Natural killer cell (primary cell): ENCODE measurements at regions not wholly inside any gene's neighbourhood (a gene's known extent, or its start where the extent isn't known, plus 50 kb on each side); places are given as distances from the start of the nearest gene placed in this dataset.

Experiments
- ATAC-seq, 3 donors: fragments of 150-1000 bp in 2 of 3; fragments of 200-7000 bp in 1 of 3; cut with Tn5 transposase; 1 replicate in 1 of 3; 2 replicates in 2 of 3; pipeline ENCODE4 v1.10.0; 2021; ENCODE audit warnings: mild to moderate bottlenecking in 2 of 3, moderate library complexity in 2 of 3
- DNase-seq, 2 donors: peaks; one replicate each; pipeline versions ENCODE4 v3.0.0 to v3.0.0-alpha.2; 2013 to 2021; ENCODE audit warnings: mixed read lengths in 1 of 2
- H3K27ac ChIP-seq: one replicate; pipeline ENCODE4 v1.5.1; 2013; ENCODE audit warnings: mild to moderate bottlenecking, low read length
- H3K27me3 ChIP-seq: one replicate; pipeline ENCODE4 v1.6.1; 2013; ENCODE audit warnings: low read length; ENCODE audit not compliant: control insufficient read depth, insufficient read depth
- H3K36me3 ChIP-seq: one replicate; pipeline ENCODE4 v1.6.1; 2013; ENCODE audit warnings: low read length; ENCODE audit not compliant: control insufficient read depth, insufficient read depth
- H3K4me1 ChIP-seq: one replicate; pipeline ENCODE4 v1.6.1; 2013; ENCODE audit warnings: low read length; ENCODE audit not compliant: control insufficient read depth, insufficient read depth
- H3K4me3 ChIP-seq: one replicate; pipeline ENCODE4 v1.5.1; 2013; ENCODE audit warnings: low read length
- H3K9me3 ChIP-seq: one replicate; pipeline ENCODE4 v1.6.1; 2013; ENCODE audit warnings: low read length; ENCODE audit not compliant: control insufficient read depth, insufficient read depth
- H3K27ac Mint-ChIP-seq, 2 donors: one replicate each; pipeline ENCODE4 v1.8.0; 2022; ENCODE audit warnings: mild to moderate bottlenecking in 2 of 2, mixed read lengths in 2 of 2, moderate library complexity in 1 of 2
- H3K27me3 Mint-ChIP-seq, 2 donors: one replicate each; pipeline ENCODE4 v1.8.0; 2022; ENCODE audit warnings: low read depth in 2 of 2, mixed read lengths in 2 of 2
- H3K36me3 Mint-ChIP-seq: one replicate; pipeline ENCODE4 v1.8.0; 2022; ENCODE audit warnings: mixed read lengths
- H3K4me1 Mint-ChIP-seq, 2 donors: one replicate each; pipeline ENCODE4 v1.8.0; 2022; ENCODE audit warnings: mixed read lengths in 2 of 2
- H3K4me3 Mint-ChIP-seq: one replicate; pipeline ENCODE4 v1.8.0; 2022; ENCODE audit warnings: mild to moderate bottlenecking, moderate library complexity, mixed read lengths
- H3K9me3 Mint-ChIP-seq, 2 donors: one replicate each; pipeline ENCODE4 v1.8.0; 2022; ENCODE audit warnings: mixed read lengths in 2 of 2
- WGBS: methylation state at CpG from one replicate; pipeline ENCODE4 v1.1.7; 2013; ENCODE audit warnings: missing lambda C conversion rate; ENCODE audit not compliant: insufficient coverage; 5-methylcytosine and 5-hydroxymethylcytosine counted together
- intact Hi-C: fragments of 100-400 bp; cut with micrococcal nuclease; formaldehyde crosslinking; loops from one replicate; pipeline ENCODE4 v1.14.2; 2022
- TF ChIP-seq, protein P1 (sequence below): fragments of 200-600 bp; IDR thresholded peaks from one replicate; pipeline ENCODE4 v1.8.0; 2022; ENCODE audit warnings: antibody characterized with exemption

- no peak overlapping the region for H3K27ac ChIP-seq
- H3K4me1 Mint-ChIP-seq, result no peaks in the 10 kb centered on the region
- no peaks in the 10 kb centered on the region for H3K9me3 ChIP-seq
- peaks cover 5% of the 10 kb centered on the region for H3K27me3 ChIP-seq
- TF ChIP-seq, protein P1, sequence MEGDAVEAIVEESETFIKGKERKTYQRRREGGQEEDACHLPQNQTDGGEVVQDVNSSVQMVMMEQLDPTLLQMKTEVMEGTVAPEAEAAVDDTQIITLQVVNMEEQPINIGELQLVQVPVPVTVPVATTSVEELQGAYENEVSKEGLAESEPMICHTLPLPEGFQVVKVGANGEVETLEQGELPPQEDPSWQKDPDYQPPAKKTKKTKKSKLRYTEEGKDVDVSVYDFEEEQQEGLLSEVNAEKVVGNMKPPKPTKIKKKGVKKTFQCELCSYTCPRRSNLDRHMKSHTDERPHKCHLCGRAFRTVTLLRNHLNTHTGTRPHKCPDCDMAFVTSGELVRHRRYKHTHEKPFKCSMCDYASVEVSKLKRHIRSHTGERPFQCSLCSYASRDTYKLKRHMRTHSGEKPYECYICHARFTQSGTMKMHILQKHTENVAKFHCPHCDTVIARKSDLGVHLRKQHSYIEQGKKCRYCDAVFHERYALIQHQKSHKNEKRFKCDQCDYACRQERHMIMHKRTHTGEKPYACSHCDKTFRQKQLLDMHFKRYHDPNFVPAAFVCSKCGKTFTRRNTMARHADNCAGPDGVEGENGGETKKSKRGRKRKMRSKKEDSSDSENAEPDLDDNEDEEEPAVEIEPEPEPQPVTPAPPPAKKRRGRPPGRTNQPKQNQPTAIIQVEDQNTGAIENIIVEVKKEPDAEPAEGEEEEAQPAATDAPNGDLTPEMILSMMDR, result no peak
- no peaks in the 10 kb centered on the region for H3K36me3 Mint-ChIP-seq
- 84% methylated on average over 5 of the region's 5 CpGs for WGBS
- no peaks in the 10 kb centered on the region for H3K36me3 ChIP-seq
- no peak overlapping the region for H3K27ac Mint-ChIP-seq
- no peak overlapping the region for H3K4me3 Mint-ChIP-seq
- H3K27me3 Mint-ChIP-seq, result peaks cover 13 to 78% of the 10 kb centered on the region in 2 donors
- H3K4me3 ChIP-seq, result no peak overlapping the region
- intact Hi-C loops, result no loop called here
- H3K4me1 ChIP-seq, result no peaks in the 10 kb centered on the region
- H3K9me3 Mint-ChIP-seq, result no peaks in the 10 kb centered on the region
- ATAC-seq (no peak), DNase-seq (no peak)
Measured at GRCh38 chr14:51443195-51444018, 203.4 kb downstream of the TMX1 start.

DNA sequence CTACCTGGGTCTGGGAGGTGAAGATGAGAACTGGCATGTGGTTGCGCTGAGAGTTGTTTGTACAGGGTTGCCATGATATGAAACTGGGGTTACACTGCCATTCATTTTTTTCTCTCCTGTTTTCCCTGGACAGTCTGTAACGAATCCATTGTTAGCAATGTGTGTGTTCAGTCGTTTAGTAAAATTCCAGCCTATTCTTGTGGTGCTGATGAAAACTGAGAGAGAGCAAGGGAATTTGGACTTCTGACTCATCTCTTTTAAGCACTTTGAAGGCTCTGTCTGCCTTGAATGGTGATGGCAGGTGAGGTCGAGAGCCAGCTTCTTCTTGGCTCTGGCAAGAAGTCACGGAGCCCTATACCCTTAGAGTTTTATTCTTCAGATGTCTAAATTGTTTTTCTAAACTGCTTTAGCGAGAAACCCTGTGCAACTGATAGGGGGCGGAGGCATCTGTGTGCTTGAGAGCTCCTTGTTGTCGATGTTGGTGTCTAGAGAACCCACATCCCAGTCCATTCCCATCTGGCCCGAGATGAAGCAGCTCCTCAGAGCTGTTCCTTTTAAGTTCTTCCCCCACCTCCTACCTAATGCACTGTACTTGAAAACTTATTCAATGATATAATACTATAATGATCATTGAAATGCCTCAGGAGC is 204.4 kb downstream of the TMX1 start:
- H3K27me3 Mint-ChIP-seq, result peaks cover 13 to 74% of the 10 kb centered on the region in 2 donors
- intact Hi-C loops, result no loop called here

GRCh38 chr14:51445001-51445390 is 204.9 kb downstream of the TMX1 start:
- Mint-ChIP-seq H3K27me3 (peaks cover 11 to 68% of the 10 kb centered on the region in 2 donors), H3K36me3 (no peaks in the 10 kb centered on the region), H3K4me1 (no peaks in the 10 kb centered on the region), H3K4me3 (no peak overlapping the region), H3K27ac (no peak overlapping the region), H3K9me3 (no peaks in the 10 kb centered on the region)
- H3K4me1 ChIP-seq, result no peaks in the 10 kb centered on the region
- TF ChIP-seq, protein P1, result no peak
- no peak overlapping the region for H3K4me3 ChIP-seq
- no peak overlapping the region for H3K27ac ChIP-seq
- DNase-seq (no peak), ATAC-seq (no peak)
- H3K36me3 ChIP-seq, result no peaks in the 10 kb centered on the region
- intact Hi-C loops, result no loop called here
- no peaks in the 10 kb centered on the region for H3K9me3 ChIP-seq
- WGBS, result 82% methylated on average over 2 of the region's 3 CpGs
- peaks cover 5% of the 10 kb centered on the region for H3K27me3 ChIP-seq

More for the DNA sequence above, 204.4 kb downstream of the TMX1 start:
- H3K4me3 Mint-ChIP-seq, result no peak overlapping the region
- DNase-seq, result no peak
- Histone ChIP-seq H3K27me3 (peaks cover 5% of the 10 kb centered on the region), H3K4me3 (no peak overlapping the region), H3K27ac (no peak overlapping the region), H3K9me3 (no peaks in the 10 kb centered on the region), H3K4me1 (no peaks in the 10 kb centered on the region), H3K36me3 (no peaks in the 10 kb centered on the region)
- 90% methylated on average over 9 of the region's 9 CpGs for WGBS
- no peak overlapping the region for H3K27ac Mint-ChIP-seq
- H3K4me1 Mint-ChIP-seq, result no peaks in the 10 kb centered on the region
- no peaks in the 10 kb centered on the region for H3K36me3 Mint-ChIP-seq
- no peaks in the 10 kb centered on the region for H3K9me3 Mint-ChIP-seq
- ATAC-seq, result no peak
- TF ChIP-seq, protein P1, result no peak
